ENCODE measurements at regions not wholly inside any gene's neighbourhood (a gene's known extent, or its start where the extent isn't known, plus 50 kb on each side); places are given as distances from the start of the nearest gene placed in this dataset.
"Not testable (repeated sequence)": the region's sequence is repeated elsewhere in the genome, so short reads cannot be mapped to it uniquely, and the experiment has no call there.

DNA sequence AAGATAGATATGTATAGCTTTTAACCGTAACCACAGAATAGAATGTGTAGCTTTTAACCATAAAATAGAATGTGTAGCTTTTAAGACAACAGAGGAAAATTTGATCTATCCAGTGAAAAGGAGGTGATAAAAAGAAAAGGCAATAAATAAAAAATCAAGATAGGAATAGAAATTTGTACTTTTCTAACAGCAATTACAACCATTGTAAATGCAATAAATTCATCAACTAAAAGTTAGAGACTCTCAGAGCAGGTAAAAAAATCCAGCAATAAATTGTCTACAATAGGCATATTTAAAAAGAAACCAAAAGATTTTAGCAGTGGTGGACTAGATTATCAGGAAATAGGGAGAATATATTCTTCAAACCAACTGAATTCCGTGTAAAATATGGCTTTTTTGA, 63.8 kb upstream of the ABHD2 start:
- H3K27ac ChIP-seq (ENCODE audit: low read length): no peak overlapping the region
- H3K4me1 ChIP-seq (ENCODE audit: control insufficient read depth, insufficient read depth, low read length): no peaks in the 10 kb centered on the region
- WGBS (ENCODE audit: insufficient coverage): no CpG with 5 or more reads among the region's 2 CpGs
- H3K9me3 ChIP-seq (replicated peaks; ENCODE audit: control insufficient read depth, low read depth, low read length): peaks cover 3% of the 10 kb centered on the region
- no peak overlapping the region for H3K4me3 ChIP-seq (ENCODE audit: low read length)
- H3K27me3 ChIP-seq (ENCODE audit: control insufficient read depth, insufficient read depth, low read length): no peaks in the 10 kb centered on the region
- DNase-seq: no peak
- no peaks in the 10 kb centered on the region for H3K36me3 ChIP-seq (ENCODE audit: control insufficient read depth, insufficient read depth, low read length)

DNA sequence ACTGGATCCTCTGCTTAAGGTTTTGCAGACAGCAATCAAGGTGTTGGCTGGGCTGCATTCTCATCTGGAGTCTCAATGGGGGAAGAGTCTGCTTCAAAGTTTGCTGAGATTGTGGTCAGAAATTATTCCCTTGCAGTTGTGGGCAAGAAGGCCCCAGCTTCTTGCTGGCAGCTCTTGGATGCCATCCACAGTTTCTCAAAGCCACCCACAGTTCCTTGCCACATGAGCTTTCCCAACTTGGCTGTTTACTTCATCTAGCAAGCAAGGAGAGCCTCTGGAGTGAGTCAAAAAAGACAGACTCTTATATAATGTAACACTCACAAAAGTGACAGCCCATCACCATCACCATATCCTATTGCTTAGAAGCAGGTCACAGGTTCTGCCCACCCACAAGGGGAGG, 62.1 kb upstream of the ABHD2 start:
- Histone ChIP-seq H3K4me1 (ENCODE audit: control insufficient read depth, insufficient read depth, low read length) (no peaks in the 10 kb centered on the region), H3K4me3 (ENCODE audit: low read length) (no peak overlapping the region), H3K27ac (ENCODE audit: low read length) (no peak overlapping the region), H3K27me3 (ENCODE audit: control insufficient read depth, insufficient read depth, low read length) (no peaks in the 10 kb centered on the region), H3K9me3 (replicated peaks; ENCODE audit: control insufficient read depth, low read depth, low read length) (peaks cover 3% of the 10 kb centered on the region), H3K36me3 (ENCODE audit: control insufficient read depth, insufficient read depth, low read length) (no peaks in the 10 kb centered on the region)
- DNase-seq: no peak

DNA sequence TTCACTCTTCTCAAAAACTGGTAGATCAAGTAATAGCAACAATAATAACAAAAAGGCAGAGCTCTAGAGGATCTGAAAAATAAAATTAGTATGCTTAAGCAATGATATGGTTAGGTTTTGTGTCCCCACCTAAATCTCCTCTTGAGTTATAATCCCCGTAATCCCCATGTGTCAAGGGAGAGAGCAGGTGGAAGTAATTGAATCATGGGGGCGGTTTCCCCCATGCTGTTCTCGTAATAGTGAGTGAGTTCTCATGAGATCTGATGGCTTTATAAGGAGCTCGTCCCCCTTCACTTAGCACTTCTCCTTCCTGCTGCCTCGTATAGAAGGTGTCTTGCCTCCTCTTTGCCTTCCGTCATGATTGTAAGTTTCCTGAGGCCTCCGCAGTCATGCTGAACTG, 60.2 kb upstream of the ABHD2 start:
- 80% methylated on average over 3 of the region's 7 CpGs for WGBS (ENCODE audit: insufficient coverage)
- Histone ChIP-seq H3K9me3 (replicated peaks; ENCODE audit: control insufficient read depth, low read depth, low read length) (peaks cover 3% of the 10 kb centered on the region), H3K36me3 (ENCODE audit: control insufficient read depth, insufficient read depth, low read length) (no peaks in the 10 kb centered on the region), H3K27me3 (ENCODE audit: control insufficient read depth, insufficient read depth, low read length) (no peaks in the 10 kb centered on the region), H3K4me3 (ENCODE audit: low read length) (no peak overlapping the region), H3K27ac (ENCODE audit: low read length) (no peak overlapping the region), H3K4me1 (ENCODE audit: control insufficient read depth, insufficient read depth, low read length) (no peaks in the 10 kb centered on the region)
- no peak for DNase-seq

DNA sequence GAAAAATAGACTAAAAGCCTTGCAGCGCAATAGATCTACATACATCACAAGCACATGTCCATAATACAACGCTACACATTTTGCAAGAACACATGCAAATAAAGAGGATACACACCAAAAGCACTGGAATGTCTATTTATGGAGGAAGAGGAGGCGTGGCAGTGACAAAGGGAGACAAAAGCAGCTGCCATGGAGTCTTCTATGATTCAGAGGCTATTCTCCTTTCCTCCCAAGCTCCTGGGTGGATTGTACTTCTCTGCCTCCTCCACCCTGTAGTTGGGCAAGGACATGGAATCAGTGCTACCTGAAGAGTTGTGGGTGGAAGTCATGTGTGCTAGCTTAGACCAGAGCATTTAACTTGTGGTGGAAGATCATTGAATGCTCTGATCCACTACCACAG, 57.9 kb upstream of the ABHD2 start:
- DNase-seq: no peak
- Histone ChIP-seq H3K4me1 (ENCODE audit: control insufficient read depth, insufficient read depth, low read length) (no peaks in the 10 kb centered on the region), H3K4me3 (ENCODE audit: low read length) (no peak overlapping the region), H3K9me3 (replicated peaks; ENCODE audit: control insufficient read depth, low read depth, low read length) (peaks cover 3% of the 10 kb centered on the region), H3K27me3 (ENCODE audit: control insufficient read depth, insufficient read depth, low read length) (no peaks in the 10 kb centered on the region), H3K36me3 (ENCODE audit: control insufficient read depth, insufficient read depth, low read length) (no peaks in the 10 kb centered on the region), H3K27ac (ENCODE audit: low read length) (no peak overlapping the region)
- no CpG with 5 or more reads among the region's 3 CpGs for WGBS (ENCODE audit: insufficient coverage)

DNA sequence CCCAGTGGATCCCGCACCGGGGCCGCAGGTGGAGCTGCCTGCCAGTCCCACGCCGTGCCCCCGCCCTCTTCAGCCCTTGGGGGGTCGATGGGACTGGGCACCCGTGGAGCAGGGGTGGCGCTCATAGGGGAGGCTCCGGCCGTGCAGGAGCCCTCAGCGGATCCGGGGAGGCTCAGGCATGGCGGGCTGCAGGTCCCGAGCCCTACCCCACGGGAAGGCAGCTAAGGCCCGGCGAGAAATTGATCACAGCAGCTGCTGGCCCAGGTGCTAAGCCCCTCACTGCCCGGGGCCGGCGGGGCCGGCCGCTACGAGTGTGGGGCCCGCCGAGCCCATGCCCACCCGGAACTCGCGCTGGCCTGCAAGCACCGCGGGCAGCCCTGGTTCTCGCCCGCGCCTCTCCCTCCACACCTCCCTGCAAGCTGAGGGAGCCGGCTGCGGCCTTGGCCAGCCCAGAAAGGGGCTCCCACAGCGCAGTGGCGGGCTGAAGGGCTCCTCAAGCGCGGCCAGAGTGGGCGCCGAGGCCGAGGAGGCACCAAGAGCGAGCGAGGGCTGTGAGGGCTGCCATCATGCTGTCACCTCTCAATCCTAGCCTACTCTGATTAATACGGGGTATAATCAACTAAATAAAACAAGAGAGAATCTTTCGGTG, 56.5 kb upstream of the ABHD2 start:
- not testable (repeated sequence) for H3K9me3 ChIP-seq (replicated peaks; ENCODE audit: control insufficient read depth, low read depth, low read length); H3K4me3 ChIP-seq (ENCODE audit: low read length); H3K27ac ChIP-seq (ENCODE audit: low read length); H3K27me3 ChIP-seq (ENCODE audit: control insufficient read depth, insufficient read depth, low read length); H3K4me1 ChIP-seq (ENCODE audit: control insufficient read depth, insufficient read depth, low read length); H3K36me3 ChIP-seq (ENCODE audit: control insufficient read depth, insufficient read depth, low read length); DNase-seq
- WGBS (ENCODE audit: insufficient coverage): 96% methylated on average over 37 of the region's 47 CpGs

DNA sequence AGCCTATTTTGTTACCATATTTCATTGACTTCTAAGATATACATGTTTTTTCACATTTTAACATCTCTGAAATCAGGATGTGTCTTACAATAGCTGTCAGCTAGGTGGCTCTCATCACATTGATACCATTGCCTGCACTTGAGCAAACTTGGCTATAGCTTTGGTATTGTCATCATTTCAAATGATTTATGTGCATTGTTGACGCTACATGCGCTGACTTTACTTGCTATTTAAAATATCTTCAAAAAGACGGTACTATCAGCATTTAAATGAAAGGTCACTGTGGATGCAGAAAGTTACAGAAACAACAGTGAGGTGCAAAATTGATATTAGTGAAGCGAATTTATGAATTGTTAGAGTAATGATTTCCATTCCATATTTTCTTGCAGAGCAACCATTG, 54.0 kb upstream of the ABHD2 start:
- H3K4me1 ChIP-seq (ENCODE audit: control insufficient read depth, insufficient read depth, low read length): no peaks in the 10 kb centered on the region
- H3K4me3 ChIP-seq (ENCODE audit: low read length): no peak overlapping the region
- no peak overlapping the region for H3K27ac ChIP-seq (ENCODE audit: low read length)
- H3K9me3 ChIP-seq (replicated peaks; ENCODE audit: control insufficient read depth, low read depth, low read length): no peaks in the 10 kb centered on the region
- peak; percentile 51 for DNase-seq
- no peaks in the 10 kb centered on the region for H3K36me3 ChIP-seq (ENCODE audit: control insufficient read depth, insufficient read depth, low read length)
- WGBS (ENCODE audit: insufficient coverage): no CpG with 5 or more reads among the region's 4 CpGs
- H3K27me3 ChIP-seq (ENCODE audit: control insufficient read depth, insufficient read depth, low read length): peaks cover 4% of the 10 kb centered on the region

DNA sequence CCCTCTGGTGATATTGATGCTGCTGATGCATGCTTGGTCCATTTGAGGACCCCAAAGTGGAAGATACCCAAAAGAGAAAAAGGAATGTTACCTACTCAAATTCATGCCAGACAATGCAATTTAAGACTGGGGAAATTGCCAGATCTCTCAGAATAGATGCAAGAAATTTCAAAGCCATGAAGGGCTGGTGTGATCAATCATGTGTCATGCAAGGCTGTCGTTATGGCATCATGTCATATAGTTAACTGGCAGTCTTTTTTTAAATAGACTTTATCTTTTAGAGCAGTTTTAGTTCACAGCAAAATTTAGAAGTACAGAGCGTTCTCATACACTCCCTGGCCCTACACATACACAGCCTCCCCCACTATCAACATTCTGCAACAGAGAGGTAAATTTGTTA, 53.1 kb upstream of the ABHD2 start:
- H3K27me3 ChIP-seq (ENCODE audit: control insufficient read depth, insufficient read depth, low read length): peaks cover 4% of the 10 kb centered on the region
- DNase-seq: no peak
- H3K4me1 ChIP-seq (ENCODE audit: control insufficient read depth, insufficient read depth, low read length): no peaks in the 10 kb centered on the region
- no peak overlapping the region for H3K4me3 ChIP-seq (ENCODE audit: low read length)
- no peaks in the 10 kb centered on the region for H3K36me3 ChIP-seq (ENCODE audit: control insufficient read depth, insufficient read depth, low read length)
- H3K9me3 ChIP-seq (replicated peaks; ENCODE audit: control insufficient read depth, low read depth, low read length): no peaks in the 10 kb centered on the region
- WGBS (ENCODE audit: insufficient coverage): no CpG with 5 or more reads among the region's 2 CpGs
- H3K27ac ChIP-seq (ENCODE audit: low read length): no peak overlapping the region

DNA sequence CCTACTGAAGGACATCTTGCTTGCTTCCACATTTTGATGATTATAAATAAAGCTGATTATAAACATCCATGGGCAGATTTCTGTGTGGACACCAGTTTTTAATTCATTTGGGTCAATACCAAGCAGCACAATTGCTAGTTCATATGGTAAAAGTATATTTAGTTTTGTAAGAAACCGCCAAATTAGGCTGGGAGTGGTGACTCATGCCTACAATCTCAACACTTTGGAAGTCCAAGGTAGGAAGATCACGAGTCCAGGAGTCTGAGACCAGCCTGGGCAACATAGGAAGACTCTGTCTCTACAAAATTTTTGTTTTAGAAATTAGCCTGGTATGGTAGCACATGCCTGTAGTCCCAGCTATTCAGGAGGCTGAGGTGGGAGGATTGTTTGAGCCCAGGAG, 52.6 kb upstream of the ABHD2 start:
- H3K27me3 ChIP-seq (ENCODE audit: control insufficient read depth, insufficient read depth, low read length): peaks cover 4% of the 10 kb centered on the region
- H3K4me3 ChIP-seq (ENCODE audit: low read length): no peak overlapping the region
- H3K4me1 ChIP-seq (ENCODE audit: control insufficient read depth, insufficient read depth, low read length): no peaks in the 10 kb centered on the region
- no peak overlapping the region for H3K27ac ChIP-seq (ENCODE audit: low read length)
- WGBS (ENCODE audit: insufficient coverage): no CpG with 5 or more reads among the region's 2 CpGs
- no peak for DNase-seq
- H3K9me3 ChIP-seq (replicated peaks; ENCODE audit: control insufficient read depth, low read depth, low read length): no peaks in the 10 kb centered on the region
- H3K36me3 ChIP-seq (ENCODE audit: control insufficient read depth, insufficient read depth, low read length): no peaks in the 10 kb centered on the region

DNA sequence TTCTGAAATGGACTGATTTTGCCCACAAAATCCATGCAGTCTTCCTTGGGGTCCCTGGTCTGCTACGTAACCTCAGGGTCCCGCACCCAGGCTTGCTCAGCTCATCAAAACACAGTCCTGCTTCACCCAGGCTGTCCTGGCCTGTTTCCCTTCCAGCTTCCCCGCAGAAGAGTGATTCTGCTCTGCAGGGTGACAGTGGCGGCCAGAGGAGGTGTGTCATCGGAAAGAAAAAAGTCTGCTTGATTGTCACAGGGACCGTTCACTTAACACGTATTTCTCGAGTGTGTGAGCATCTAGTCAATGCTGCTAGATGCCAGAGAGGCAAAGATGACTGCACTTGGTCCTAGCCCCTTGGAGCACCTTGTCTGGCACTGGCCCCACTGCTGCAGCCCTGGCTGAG, 50.1 kb upstream of the ABHD2 start:
- Histone ChIP-seq H3K36me3 (ENCODE audit: control insufficient read depth, insufficient read depth, low read length) (no peaks in the 10 kb centered on the region), H3K27ac (ENCODE audit: low read length) (no peak overlapping the region), H3K4me3 (ENCODE audit: low read length) (no peak overlapping the region), H3K9me3 (replicated peaks; ENCODE audit: control insufficient read depth, low read depth, low read length) (no peaks in the 10 kb centered on the region), H3K4me1 (ENCODE audit: control insufficient read depth, insufficient read depth, low read length) (no peaks in the 10 kb centered on the region), H3K27me3 (ENCODE audit: control insufficient read depth, insufficient read depth, low read length) (peaks cover 4% of the 10 kb centered on the region)
- DNase-seq: no peak
- WGBS (ENCODE audit: insufficient coverage): 70% methylated on average over 8 of the region's 8 CpGs
